Neuronal stem cell (in vitro differentiated cells): ENCODE measurements at regions not wholly inside any gene's neighbourhood (a gene's known extent, or its start where the extent isn't known, plus 50 kb on each side); places are given as distances from the start of the nearest gene placed in this dataset.
A peak's percentile ranks its signal among the peaks of the same experiment; 100 is the strongest.

Experiments used
- DNase-seq: peaks from one replicate; pipeline ENCODE4 v3.0.0-alpha.2; 2013; ENCODE audit warnings: low spot score
- H2AFZ ChIP-seq: one replicate; pipeline ENCODE4 v1.6.1; 2013; ENCODE audit warnings: mild to moderate bottlenecking, low read length, inconsistent platforms
- H2AK5ac ChIP-seq: 2 replicates; pipeline ENCODE4 v1.6.1; 2013; ENCODE audit warnings: low read depth, mild to moderate bottlenecking, inconsistent platforms, low read length, moderate library complexity, mixed read lengths
- H2BK120ac ChIP-seq: 2 replicates; pipeline ENCODE4 v1.6.1; 2013; ENCODE audit warnings: low read depth, mild to moderate bottlenecking, inconsistent platforms, low read length, moderate library complexity, mixed read lengths
- H2BK12ac ChIP-seq: one replicate; pipeline ENCODE4 v1.6.1; 2013; ENCODE audit warnings: low read length, inconsistent platforms
- H2BK15ac ChIP-seq: 2 replicates; pipeline ENCODE4 v1.6.1; 2013; ENCODE audit warnings: mild to moderate bottlenecking, low read length, inconsistent platforms, mixed read lengths
- H2BK5ac ChIP-seq: one replicate; pipeline ENCODE4 v1.6.1; 2013; ENCODE audit warnings: inconsistent platforms, mild to moderate bottlenecking, low read length, moderate library complexity
- H3K14ac ChIP-seq: one replicate; pipeline ENCODE4 v1.6.1; 2013; ENCODE audit warnings: low read length, inconsistent platforms
- H3K18ac ChIP-seq: 2 replicates; pipeline ENCODE4 v1.6.1; 2013; ENCODE audit warnings: low read length, inconsistent platforms
- H3K23ac ChIP-seq: 2 replicates; pipeline ENCODE4 v1.6.1; 2013; ENCODE audit warnings: low read depth, mild to moderate bottlenecking, mixed read lengths, low read length, inconsistent platforms; ENCODE audit not compliant: poor library complexity
- H3K27ac ChIP-seq: replicated peaks from 3 replicates; pipeline ENCODE4 v1.5.1; 2013; ENCODE audit warnings: low read length, inconsistent platforms
- H3K27me3 ChIP-seq, 3 experiments: 2 replicates each; pipeline ENCODE4 v1.6.1; 2013; ENCODE audit warnings: low read length in 3 of 3, mild to moderate bottlenecking in 2 of 3, inconsistent platforms in 1 of 3, low read depth in 1 of 3, mixed read lengths in 1 of 3, moderate library complexity in 1 of 3; ENCODE audit not compliant: control insufficient read depth in 3 of 3, insufficient read depth in 3 of 3
- H3K36me3 ChIP-seq, 2 donors: replicated peaks in 1 of 2; 2 replicates each; pipeline ENCODE4 v1.6.1; 2013; ENCODE audit warnings: low read length in 2 of 2; ENCODE audit not compliant: control insufficient read depth in 2 of 2, insufficient read depth in 2 of 2
- H3K4ac ChIP-seq: 2 replicates; pipeline ENCODE4 v1.6.1; 2013; ENCODE audit warnings: inconsistent platforms, mild to moderate bottlenecking, low read length, moderate library complexity
- H3K4me1 ChIP-seq, 2 donors: 1 replicate in 1 of 2; 2 replicates in 1 of 2; pipeline ENCODE4 v1.6.1; 2013; ENCODE audit warnings: low read length in 2 of 2, low read depth in 1 of 2; ENCODE audit not compliant: control insufficient read depth in 2 of 2, insufficient read depth in 1 of 2
- H3K4me2 ChIP-seq: one replicate; pipeline ENCODE4 v1.6.1; 2013; ENCODE audit warnings: mild to moderate bottlenecking, low read length, inconsistent platforms; ENCODE audit not compliant: insufficient read depth, poor library complexity, severe bottlenecking
- H3K4me3 ChIP-seq, 2 donors: 2 replicates each; pipeline ENCODE4 v1.5.1; 2013; ENCODE audit warnings: low read length in 2 of 2, mild to moderate bottlenecking in 2 of 2, inconsistent platforms in 1 of 2, moderate library complexity in 1 of 2
- H3K79me1 ChIP-seq: one replicate; pipeline ENCODE4 v1.6.1; 2013; ENCODE audit warnings: low read depth, mild to moderate bottlenecking, inconsistent platforms, low read length, moderate library complexity
- H3K9ac ChIP-seq: one replicate; pipeline ENCODE4 v1.6.1; 2013; ENCODE audit warnings: mild to moderate bottlenecking, low read depth, low read length, inconsistent platforms; ENCODE audit not compliant: poor library complexity
- H3K9me3 ChIP-seq, 2 donors: replicated peaks in 1 of 2; 2 replicates each; pipeline versions ENCODE3 to v1.6.1; 2013; ENCODE audit warnings: low read length in 2 of 2, mild to moderate bottlenecking in 2 of 2, inconsistent platforms in 1 of 2, low read depth in 1 of 2, mixed read lengths in 1 of 2, moderate library complexity in 1 of 2; ENCODE audit not compliant: control insufficient read depth in 2 of 2, insufficient read depth in 1 of 2
- H4K8ac ChIP-seq: one replicate; pipeline ENCODE4 v1.6.1; 2013; ENCODE audit warnings: low read depth, mild to moderate bottlenecking, inconsistent platforms, low read length, moderate library complexity
- H4K91ac ChIP-seq: one replicate; pipeline ENCODE4 v1.6.1; 2013; ENCODE audit warnings: low read length, low read depth, mild to moderate bottlenecking, inconsistent platforms; ENCODE audit not compliant: poor library complexity
- WGBS, 2 donors: extraction: QIAGEN DNeasy Blood & Tissue Kit; methylation state at CpG; one replicate each; pipeline ENCODE4 v1.1.7; 2013; ENCODE audit warnings: missing lambda C conversion rate in 2 of 2, mixed read lengths in 1 of 2; ENCODE audit not compliant: insufficient read length in 2 of 2, insufficient replicate concordance in 1 of 2; ENCODE audit errors: extremely low coverage in 2 of 2; 5-methylcytosine and 5-hydroxymethylcytosine counted together

- DNase-seq = no peak
- Histone ChIP-seq H2AFZ (no peak overlapping the region), H3K18ac (peak overlapping the region; percentile 38), H3K9ac (no peak overlapping the region), H4K8ac (no peak overlapping the region), H3K79me1 (no peaks in the 10 kb centered on the region), H3K4ac (no peak overlapping the region), H3K36me3 (no peaks in the 10 kb centered on the region), H3K4me2 (no peak overlapping the region), H3K23ac (no peak overlapping the region), H3K14ac (no peak overlapping the region), H4K91ac (no peak overlapping the region), H3K27ac (no peak overlapping the region), H2BK5ac (no peak overlapping the region), H3K4me3 (no peak overlapping the region), H3K9me3 (no peaks in the 10 kb centered on the region), H2BK15ac (no peak overlapping the region), H3K27me3 (no peaks in the 10 kb centered on the region), H2AK5ac (peak overlapping the region; percentile 35), H2BK12ac (no peak overlapping the region), H3K4me1 (peaks cover 0 to 13% of the 10 kb centered on the region in 2 donors), H2BK120ac (no peak overlapping the region)
- no CpG with 5 or more reads among the region's 6 CpGs for WGBS, 2 donors
Measured at GRCh38 chr18:7288544-7288943, 57.7 kb downstream of the LRRC30 start.

- Histone ChIP-seq H2BK5ac (no peak overlapping the region), H2BK15ac (no peak overlapping the region), H3K27me3 (no peaks in the 10 kb centered on the region), H4K91ac (no peak overlapping the region), H3K23ac (no peak overlapping the region), H3K36me3 (no peaks in the 10 kb centered on the region), H3K4me1 (peaks cover 0 to 13% of the 10 kb centered on the region in 2 donors), H3K14ac (no peak overlapping the region), H2BK120ac (no peak overlapping the region), H2AK5ac (no peak overlapping the region), H3K9me3 (peaks cover 0 to 3% of the 10 kb centered on the region in 2 donors), H3K4me2 (peak overlapping the region; percentile 22), H3K18ac (no peak overlapping the region), H2BK12ac (no peak overlapping the region), H3K27ac (no peak overlapping the region), H3K9ac (no peak overlapping the region), H3K79me1 (no peaks in the 10 kb centered on the region), H2AFZ (no peak overlapping the region), H3K4me3 (no peak overlapping the region), H4K8ac (no peak overlapping the region), H3K4ac (no peak overlapping the region)
- no CpG with 5 or more reads among the region's 3 CpGs for WGBS, 2 donors
- peak; percentile 40 for DNase-seq
Measured at GRCh38 chr18:7290077-7290476, 59.2 kb downstream of the LRRC30 start.

GRCh38 chr18:7291046-7291445, 60.2 kb downstream of the LRRC30 start:
- WGBS, 2 donors = no CpG with 5 or more reads among the region's 3 CpGs

GRCh38 chr18:7298149-7298548, 67.3 kb downstream of the LRRC30 start:
- Histone ChIP-seq H3K27ac (no peak overlapping the region), H2BK5ac (no peak overlapping the region), H4K8ac (no peak overlapping the region), H3K4me1 (no peaks in the 10 kb centered on the region), H3K79me1 (no peaks in the 10 kb centered on the region), H2BK15ac (no peak overlapping the region), H4K91ac (no peak overlapping the region), H2AFZ (no peak overlapping the region), H3K36me3 (no peaks in the 10 kb centered on the region), H3K27me3 (no peaks in the 10 kb centered on the region), H3K14ac (no peak overlapping the region), H3K9me3 (peaks cover 5 to 8% of the 10 kb centered on the region in 2 donors), H2BK12ac (no peak overlapping the region), H3K18ac (no peak overlapping the region), H3K4ac (no peak overlapping the region), H2AK5ac (no peak overlapping the region), H3K23ac (no peak overlapping the region), H3K9ac (no peak overlapping the region), H3K4me3 (no peak overlapping the region), H2BK120ac (no peak overlapping the region), H3K4me2 (no peak overlapping the region)
- no peak for DNase-seq

More at GRCh38 chr18:7291046-7291445, 60.2 kb downstream of the LRRC30 start:
- no peak overlapping the region for H3K4me2 ChIP-seq
- no peak overlapping the region for H3K4ac ChIP-seq
- H3K9ac ChIP-seq = no peak overlapping the region
- H2AK5ac ChIP-seq = peak overlapping the region; percentile 9
- H3K4me3 ChIP-seq = no peak overlapping the region
- H2BK120ac ChIP-seq = no peak overlapping the region
- H2BK15ac ChIP-seq = no peak overlapping the region
- H4K8ac ChIP-seq = no peak overlapping the region
- H3K27ac ChIP-seq = no peak overlapping the region
- H3K9me3 ChIP-seq = peaks cover 0 to 8% of the 10 kb centered on the region in 2 donors
- H2BK12ac ChIP-seq = no peak overlapping the region
- DNase-seq = no peak
- no peak overlapping the region for H4K91ac ChIP-seq
- peaks cover 0 to 13% of the 10 kb centered on the region in 2 donors for H3K4me1 ChIP-seq
- H3K18ac ChIP-seq = peak overlapping the region; percentile 76
- no peak overlapping the region for H2AFZ ChIP-seq
- H3K27me3 ChIP-seq = no peaks in the 10 kb centered on the region
- no peaks in the 10 kb centered on the region for H3K36me3 ChIP-seq
- H3K14ac ChIP-seq = no peak overlapping the region
- no peak overlapping the region for H2BK5ac ChIP-seq
- H3K79me1 ChIP-seq = no peaks in the 10 kb centered on the region
- no peak overlapping the region for H3K23ac ChIP-seq
